Fibroblast of pulmonary artery (primary cell): ENCODE measurements at regions not wholly inside any gene's neighbourhood (a gene's known extent, or its start where the extent isn't known, plus 50 kb on each side); places are given as distances from the start of the nearest gene placed in this dataset.

Experiments
- DNase-seq: peaks from one replicate; pipeline ENCODE4 v3.0.0-alpha.2; 2010; ENCODE audit warnings: low read depth
- H3K4me3 ChIP-seq: replicated peaks from 2 replicates; pipeline ENCODE4 v1.5.1; 2011; ENCODE audit warnings: low read depth, mild to moderate bottlenecking, control low read depth, low read length, moderate library complexity
- TF ChIP-seq, protein P1 (sequence below): IDR thresholded peaks from 2 replicates; pipeline ENCODE4 v1.5.1; 2011; ENCODE audit warnings: mild to moderate bottlenecking, control low read depth, low read length, inconsistent platforms; ENCODE audit errors: missing control alignments

DNA sequence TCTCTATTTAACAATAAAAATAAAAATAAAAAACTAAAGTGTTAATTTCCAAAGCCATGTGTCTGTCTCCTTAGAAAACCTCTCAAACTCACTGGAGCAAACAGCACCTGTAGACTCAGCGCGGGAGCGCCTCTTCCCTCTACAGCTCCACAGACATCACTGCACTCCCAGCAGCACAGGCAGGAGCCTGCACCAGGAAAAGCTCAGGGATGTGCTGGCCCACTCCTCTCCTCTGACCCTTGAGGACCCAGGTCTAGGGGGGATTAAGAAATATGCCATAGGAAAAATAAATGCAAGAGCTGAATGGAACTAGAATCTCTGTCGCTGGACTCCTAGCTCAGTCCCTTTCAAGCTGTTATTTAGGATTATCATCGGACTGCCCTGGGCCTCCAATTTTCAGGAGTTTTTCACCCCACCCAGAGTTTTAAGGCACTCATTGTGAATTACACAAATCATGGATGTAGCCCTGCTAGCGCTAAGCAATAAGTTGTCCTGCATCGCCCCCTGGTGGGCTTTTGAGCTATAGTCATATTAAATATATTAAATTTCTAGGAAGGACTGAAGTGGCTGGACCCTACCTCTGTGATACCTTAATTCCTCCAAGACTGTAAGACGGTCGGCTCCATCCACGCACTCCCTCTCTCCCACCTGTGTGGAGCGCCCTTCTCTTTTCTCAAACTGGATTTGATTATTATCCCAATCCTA lies 333.9 kb downstream of the UQCRFS1 start:
- TF ChIP-seq, protein P1, sequence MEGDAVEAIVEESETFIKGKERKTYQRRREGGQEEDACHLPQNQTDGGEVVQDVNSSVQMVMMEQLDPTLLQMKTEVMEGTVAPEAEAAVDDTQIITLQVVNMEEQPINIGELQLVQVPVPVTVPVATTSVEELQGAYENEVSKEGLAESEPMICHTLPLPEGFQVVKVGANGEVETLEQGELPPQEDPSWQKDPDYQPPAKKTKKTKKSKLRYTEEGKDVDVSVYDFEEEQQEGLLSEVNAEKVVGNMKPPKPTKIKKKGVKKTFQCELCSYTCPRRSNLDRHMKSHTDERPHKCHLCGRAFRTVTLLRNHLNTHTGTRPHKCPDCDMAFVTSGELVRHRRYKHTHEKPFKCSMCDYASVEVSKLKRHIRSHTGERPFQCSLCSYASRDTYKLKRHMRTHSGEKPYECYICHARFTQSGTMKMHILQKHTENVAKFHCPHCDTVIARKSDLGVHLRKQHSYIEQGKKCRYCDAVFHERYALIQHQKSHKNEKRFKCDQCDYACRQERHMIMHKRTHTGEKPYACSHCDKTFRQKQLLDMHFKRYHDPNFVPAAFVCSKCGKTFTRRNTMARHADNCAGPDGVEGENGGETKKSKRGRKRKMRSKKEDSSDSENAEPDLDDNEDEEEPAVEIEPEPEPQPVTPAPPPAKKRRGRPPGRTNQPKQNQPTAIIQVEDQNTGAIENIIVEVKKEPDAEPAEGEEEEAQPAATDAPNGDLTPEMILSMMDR = peak; percentile 54
- peak; percentile 84 for DNase-seq
- H3K4me3 ChIP-seq = no peak overlapping the region

DNA sequence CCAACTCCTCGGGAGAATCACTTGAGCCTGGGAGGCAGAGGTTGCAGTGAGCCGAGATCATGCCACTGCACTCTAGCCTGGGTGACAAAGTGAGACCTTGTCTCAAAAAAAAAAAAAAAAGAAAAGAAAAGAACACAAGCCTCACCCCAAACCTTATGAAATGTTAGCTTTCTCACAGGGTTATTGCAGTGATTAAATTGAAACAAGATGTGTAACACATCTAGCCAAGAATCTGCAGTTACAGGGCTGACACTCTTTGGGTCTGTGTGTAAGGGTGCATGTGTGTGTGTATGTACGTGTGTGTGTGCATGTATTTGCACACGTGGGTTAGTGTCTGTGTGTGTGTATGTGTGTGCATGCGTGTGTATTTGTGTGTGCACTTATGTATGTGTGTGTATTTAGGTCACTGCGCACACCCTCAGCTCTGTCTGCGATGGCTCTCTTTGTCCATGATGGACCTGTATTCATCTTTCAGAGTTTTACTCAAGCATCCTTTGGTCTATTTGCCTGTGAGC lies 336.3 kb downstream of the UQCRFS1 start:
- TF ChIP-seq, protein P1 = no peak

DNA sequence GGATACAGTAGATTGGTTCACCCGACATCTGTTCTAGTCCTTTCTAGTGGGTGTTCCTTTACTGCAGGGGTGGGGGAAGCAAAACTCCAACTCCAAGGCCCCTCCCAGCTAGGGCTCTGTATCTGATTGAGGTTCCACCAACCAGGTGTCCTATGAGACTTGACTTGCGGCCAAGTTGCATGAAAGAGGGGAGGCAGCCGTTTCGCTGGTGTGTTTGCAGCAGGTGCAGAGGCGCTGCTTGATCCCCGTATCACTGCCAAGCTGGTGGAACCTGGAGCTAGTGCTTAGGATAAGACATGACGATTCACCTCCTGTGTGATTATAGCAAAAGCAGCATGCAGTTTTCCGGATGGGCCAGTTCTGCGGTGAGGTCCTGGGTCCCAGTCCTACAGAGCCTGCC lies 338.2 kb downstream of the UQCRFS1 start:
- TF ChIP-seq, protein P1 = no peak
- DNase-seq = no peak
- no peak overlapping the region for H3K4me3 ChIP-seq

More for the DNA sequence above, 336.3 kb downstream of the UQCRFS1 start:
- H3K4me3 ChIP-seq = no peak overlapping the region
- DNase-seq = no peak

DNA sequence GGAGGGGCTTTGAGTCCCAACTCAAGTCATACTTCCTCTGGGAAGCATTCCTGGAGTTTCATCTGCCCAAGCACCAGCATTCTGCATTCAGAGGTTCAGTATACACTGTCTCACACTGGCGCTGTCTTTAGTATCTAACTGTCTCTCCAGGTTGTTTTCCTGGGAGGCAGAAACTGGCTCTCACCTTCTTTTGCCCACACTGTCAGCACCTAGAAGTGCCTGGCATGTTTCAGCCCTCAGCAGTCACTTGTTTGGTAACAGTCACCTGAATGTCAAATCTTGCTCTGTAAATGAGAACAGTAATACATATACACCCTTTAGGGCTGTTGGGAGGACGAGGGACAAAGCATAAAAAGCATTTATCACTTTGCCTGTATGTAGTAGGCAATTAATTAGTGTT lies 339.6 kb downstream of the UQCRFS1 start:
- H3K4me3 ChIP-seq = no peak overlapping the region
- no peak for DNase-seq
- TF ChIP-seq, protein P1 = no peak

DNA sequence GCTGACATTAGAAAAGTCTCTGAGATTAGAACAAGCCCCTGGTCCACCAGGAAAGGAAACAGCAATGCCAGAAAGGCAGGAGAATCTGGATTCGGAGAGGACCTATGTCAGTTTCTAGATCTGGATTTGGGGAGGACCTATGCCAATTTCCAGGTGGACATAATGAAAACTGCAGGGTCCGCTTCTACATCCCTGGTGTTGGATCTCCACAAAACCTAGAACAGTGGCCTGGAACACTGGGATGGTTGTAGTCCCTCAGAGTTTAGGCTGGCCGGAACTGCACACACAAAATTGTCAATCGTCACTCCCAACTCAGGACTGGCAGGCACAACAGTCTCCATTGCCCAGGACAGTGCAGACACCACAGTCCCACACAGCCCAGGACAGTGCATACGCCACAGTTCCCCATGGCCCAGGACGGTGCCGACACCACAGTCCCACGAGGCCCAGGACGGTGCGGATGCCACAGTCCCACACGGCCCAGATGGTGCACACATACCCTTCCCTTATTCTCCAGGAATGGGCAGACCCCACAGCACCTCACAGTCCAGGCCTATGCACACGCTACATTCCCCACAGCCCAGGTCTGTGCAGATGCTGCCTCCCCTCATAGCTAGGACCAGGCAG lies 341.7 kb downstream of the UQCRFS1 start:
- TF ChIP-seq, protein P1 = no peak
- no peak for DNase-seq
- no peak overlapping the region for H3K4me3 ChIP-seq

DNA sequence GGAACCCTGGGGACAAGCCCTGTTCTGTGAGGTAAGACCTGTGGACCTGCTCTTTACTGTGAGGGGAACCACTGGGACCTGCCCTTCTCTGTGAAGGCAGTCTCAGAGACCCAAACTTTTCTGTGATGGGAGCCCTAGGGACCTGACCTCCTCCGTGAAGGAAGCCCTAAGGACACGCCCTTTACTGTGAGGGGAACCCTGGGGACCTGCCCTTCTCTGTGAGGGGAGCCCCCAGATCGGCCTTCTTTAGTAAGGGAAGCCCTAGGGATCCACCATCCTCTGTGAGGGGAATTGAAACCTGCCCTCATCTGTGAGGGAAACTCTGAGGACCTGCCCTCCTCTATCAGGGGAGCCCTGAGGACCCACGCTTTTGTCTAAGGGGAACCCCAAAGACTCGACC lies 343.5 kb downstream of the UQCRFS1 start:
- TF ChIP-seq, protein P1 = no peak
- no peak overlapping the region for H3K4me3 ChIP-seq

DNA sequence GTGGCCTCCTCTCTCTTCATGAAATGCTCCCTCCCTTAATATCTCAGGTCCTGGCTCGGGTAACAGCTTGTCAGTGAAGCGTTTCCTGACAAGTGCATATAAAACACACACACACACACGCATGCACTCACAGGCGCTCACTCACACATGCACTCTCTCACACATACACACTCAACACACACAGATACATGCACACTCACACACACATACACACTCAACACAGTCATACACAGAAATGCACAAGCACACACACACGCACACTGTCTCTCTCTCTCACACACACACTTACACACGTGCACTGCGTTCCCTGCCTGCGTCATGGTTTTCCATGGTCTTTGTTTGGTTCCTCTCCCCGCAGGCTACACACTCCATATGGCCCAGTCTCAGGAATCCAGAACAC lies 344.1 kb downstream of the UQCRFS1 start:
- DNase-seq = no peak
- TF ChIP-seq, protein P1 = no peak
- no peak overlapping the region for H3K4me3 ChIP-seq

More for the DNA sequence above, 343.5 kb downstream of the UQCRFS1 start:
- DNase-seq = no peak
